Suprapubic skin (tissue), 4 donors: ENCODE measurements at regions not wholly inside any gene's neighbourhood (a gene's known extent, or its start where the extent isn't known, plus 50 kb on each side); places are given as distances from the start of the nearest gene placed in this dataset.

Experiments used
- CTCF ChIP-seq, 2 donors: fragments of 200-600 bp in 1 of 2; fragments of 450-650 bp in 1 of 2; sonication (generic) in 1 of 2; IDR thresholded peaks; one replicate each; pipeline ENCODE4 v1.5.1; 2016 to 2019; ENCODE audit warnings: antibody characterized with exemption in 2 of 2, mild to moderate bottlenecking in 1 of 2, moderate library complexity in 1 of 2
- EP300 ChIP-seq: sonication (generic); formaldehyde crosslinking; IDR thresholded peaks from one replicate; pipeline ENCODE4 v1.6.1; 2017; ENCODE audit warnings: antibody characterized with exemption
- POLR2A ChIP-seq, 2 donors: fragments of 450-650 bp; IDR thresholded peaks; one replicate each; pipeline ENCODE4 v1.6.1; 2017; ENCODE audit warnings: antibody characterized with exemption in 2 of 2, mild to moderate bottlenecking in 2 of 2, moderate library complexity in 2 of 2
- POLR2AphosphoS5 ChIP-seq, 3 donors: sonication (generic); formaldehyde crosslinking; IDR thresholded peaks; one replicate each; pipeline ENCODE4 v1.6.1; 2017; ENCODE audit warnings: antibody characterized with exemption in 3 of 3

- TF ChIP-seq CTCF (IDR thresholded peaks at IDR 0.05) (no peak), POLR2AphosphoS5 (IDR thresholded peaks at IDR 0.05) (no peak), POLR2A (IDR thresholded peaks at IDR 0.05) (no peak), EP300 (no peak)
Measured at GRCh38 chr16:22663389-22664064, 150.4 kb upstream of the HS3ST2 start.
